CD8-positive, alpha-beta memory T cell (primary cell): ENCODE measurements at regions not wholly inside any gene's neighbourhood (a gene's known extent, or its start where the extent isn't known, plus 50 kb on each side); places are given as distances from the start of the nearest gene placed in this dataset.

Experiments
- CTCF ChIA-PET: fragments of 350-600 bp; sonication (Branson Sonifier 250); formaldehyde crosslinking; loops from one replicate; lab custom pipeline; 2021; ENCODE audit warnings: antibody characterized with exemption; lab: Charles Lee
- POLR2A ChIA-PET: fragments of 350-600 bp; sonication (Branson Sonifier 250); formaldehyde crosslinking; loops from one replicate; lab custom pipeline; 2021; ENCODE audit warnings: antibody characterized with exemption; lab: Charles Lee
- DNase-seq, 5 donors: peaks; one replicate each; pipeline versions ENCODE4 v3.0.0 to v3.0.0-alpha.2; 2020 to 2022; ENCODE audit warnings: mixed read lengths in 1 of 5
- H3K27ac ChIP-seq: one replicate; pipeline ENCODE4 v1.7.0; 2013; ENCODE audit warnings: low read depth, mild to moderate bottlenecking, low read length, moderate library complexity
- H3K27me3 ChIP-seq: 2 replicates; pipeline ENCODE4 v1.7.0; 2013; ENCODE audit warnings: low read length, mild to moderate bottlenecking; ENCODE audit not compliant: insufficient read depth, poor library complexity, severe bottlenecking
- H3K36me3 ChIP-seq: 2 replicates; pipeline ENCODE4 v1.7.0; 2013; ENCODE audit warnings: mild to moderate bottlenecking, low read length, moderate library complexity; ENCODE audit not compliant: insufficient read depth
- H3K4me1 ChIP-seq: 2 replicates; pipeline ENCODE4 v1.7.0; 2013; ENCODE audit warnings: mild to moderate bottlenecking, low read length, moderate library complexity; ENCODE audit not compliant: insufficient read depth
- H3K4me3 ChIP-seq: 2 replicates; pipeline ENCODE4 v1.7.0; 2013; ENCODE audit warnings: mild to moderate bottlenecking, low read length
- H3K9me3 ChIP-seq: 2 replicates; pipeline ENCODE4 v1.7.0; 2013; ENCODE audit warnings: mild to moderate bottlenecking, low read length
- H3K27ac Mint-ChIP-seq, 8 donors: one replicate each; pipeline ENCODE4 v1.8.0; 2020 to 2021; ENCODE audit warnings: mixed read lengths in 8 of 8, mild to moderate bottlenecking in 6 of 8, inconsistent platforms in 3 of 8, moderate library complexity in 3 of 8
- H3K27me3 Mint-ChIP-seq, 2 donors: one replicate each; pipeline ENCODE4 v1.8.0; 2020 to 2021; ENCODE audit warnings: mixed read lengths in 2 of 2, mild to moderate bottlenecking in 1 of 2, moderate library complexity in 1 of 2
- H3K36me3 Mint-ChIP-seq, 3 donors: one replicate each; pipeline ENCODE4 v1.8.0; 2020 to 2021; ENCODE audit warnings: mixed read lengths in 3 of 3, inconsistent platforms in 1 of 3, mild to moderate bottlenecking in 1 of 3
- H3K4me1 Mint-ChIP-seq, 3 donors: one replicate each; pipeline ENCODE4 v1.8.0; 2020 to 2021; ENCODE audit warnings: mixed read lengths in 3 of 3, inconsistent platforms in 1 of 3, mild to moderate bottlenecking in 1 of 3
- H3K4me3 Mint-ChIP-seq, 7 donors: one replicate each; pipeline ENCODE4 v1.8.0; 2020 to 2021; ENCODE audit warnings: mixed read lengths in 7 of 7, mild to moderate bottlenecking in 6 of 7, moderate library complexity in 4 of 7, inconsistent platforms in 2 of 7
- H3K9me3 Mint-ChIP-seq, 5 donors: one replicate each; pipeline ENCODE4 v1.8.0; 2020 to 2022; ENCODE audit warnings: mixed read lengths in 5 of 5, mild to moderate bottlenecking in 3 of 5, moderate library complexity in 2 of 5, inconsistent platforms in 1 of 5

GRCh38 chr11:98565311-98565710 is 455.4 kb upstream of the CNTN5 start:
- Mint-ChIP-seq H3K36me3 (no peaks in the 10 kb centered on the region), H3K4me3 (no peak overlapping the region), H3K27me3 (no peaks in the 10 kb centered on the region), H3K4me1 (no peaks in the 10 kb centered on the region), H3K9me3 (peaks cover 0 to 30% (median 8%) of the 10 kb centered on the region in 5 donors), H3K27ac (no peak overlapping the region)
- ChIA-PET CTCF (no interaction called here), POLR2A (no interaction called here)
- Histone ChIP-seq H3K36me3 (no peaks in the 10 kb centered on the region), H3K27me3 (no peaks in the 10 kb centered on the region), H3K27ac (no peak overlapping the region), H3K4me1 (no peaks in the 10 kb centered on the region), H3K9me3 (no peaks in the 10 kb centered on the region), H3K4me3 (no peak overlapping the region)
- DNase-seq: no peak

DNA sequence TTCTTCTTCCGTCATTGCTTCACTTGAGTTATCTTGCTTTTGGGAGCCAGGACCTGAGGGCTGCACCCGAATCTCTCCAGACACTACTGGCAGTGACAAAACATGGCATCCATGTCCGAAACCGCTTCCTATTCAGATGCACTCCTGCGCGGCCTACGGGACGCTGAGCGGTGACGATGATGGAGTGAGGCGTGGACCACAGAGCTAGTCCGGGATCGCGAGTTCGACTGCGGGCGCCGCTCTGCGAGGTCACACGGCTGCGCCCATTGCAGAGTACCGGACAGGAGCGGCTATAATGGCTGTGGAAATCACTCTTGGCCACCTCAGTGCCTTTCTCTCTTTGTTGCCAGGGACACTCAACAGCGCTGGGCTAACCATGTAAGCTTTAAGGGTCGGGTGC is 453.8 kb upstream of the CNTN5 start:
- H3K4me1 Mint-ChIP-seq: no peaks in the 10 kb centered on the region
- no peak overlapping the region for H3K4me3 Mint-ChIP-seq
- Histone ChIP-seq H3K4me1 (no peaks in the 10 kb centered on the region), H3K27ac (no peak overlapping the region), H3K36me3 (no peaks in the 10 kb centered on the region), H3K4me3 (no peak overlapping the region), H3K27me3 (no peaks in the 10 kb centered on the region), H3K9me3 (no peaks in the 10 kb centered on the region)
- ChIA-PET POLR2A (no interaction called here), CTCF (no interaction called here)
- H3K36me3 Mint-ChIP-seq: no peaks in the 10 kb centered on the region
- H3K9me3 Mint-ChIP-seq: peaks cover 0 to 27% (median 8%) of the 10 kb centered on the region in 5 donors
- no peak for DNase-seq
- no peak overlapping the region for H3K27ac Mint-ChIP-seq
- H3K27me3 Mint-ChIP-seq: no peaks in the 10 kb centered on the region

DNA sequence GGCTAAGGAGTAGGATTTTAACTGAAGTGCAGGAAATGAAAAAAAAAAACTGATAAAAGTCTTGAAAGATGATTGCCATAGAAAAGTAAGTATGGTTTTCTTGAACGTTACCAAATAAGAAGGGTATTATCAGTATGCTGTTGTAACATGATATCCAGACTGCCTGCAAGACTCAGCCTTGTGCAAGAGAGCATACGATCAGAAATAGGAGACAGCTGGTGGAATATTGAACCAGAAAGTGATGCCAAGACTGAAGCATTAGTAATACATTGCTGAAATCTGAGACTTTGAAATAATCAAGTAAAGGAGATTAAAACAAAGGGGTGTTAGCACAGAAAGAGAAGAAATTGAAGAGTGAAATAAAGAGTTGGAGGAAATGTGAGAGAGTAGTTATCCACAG is 452.7 kb upstream of the CNTN5 start:
- DNase-seq: no peak
- Histone ChIP-seq H3K27me3 (no peaks in the 10 kb centered on the region), H3K36me3 (no peaks in the 10 kb centered on the region), H3K9me3 (no peaks in the 10 kb centered on the region), H3K27ac (no peak overlapping the region), H3K4me3 (no peak overlapping the region), H3K4me1 (no peaks in the 10 kb centered on the region)
- CTCF ChIA-PET: no interaction called here
- no peaks in the 10 kb centered on the region for H3K4me1 Mint-ChIP-seq
- H3K27me3 Mint-ChIP-seq: no peaks in the 10 kb centered on the region
- H3K36me3 Mint-ChIP-seq: no peaks in the 10 kb centered on the region
- peaks cover 0 to 27% (median 7%) of the 10 kb centered on the region in 5 donors for H3K9me3 Mint-ChIP-seq
- H3K27ac Mint-ChIP-seq: no peak overlapping the region
- H3K4me3 Mint-ChIP-seq: no peak overlapping the region
- POLR2A ChIA-PET: no interaction called here

- Histone ChIP-seq H3K4me3 (no peak overlapping the region), H3K27me3 (no peaks in the 10 kb centered on the region), H3K9me3 (no peaks in the 10 kb centered on the region), H3K36me3 (no peaks in the 10 kb centered on the region), H3K4me1 (no peaks in the 10 kb centered on the region), H3K27ac (no peak overlapping the region)
- Mint-ChIP-seq H3K27ac (no peak overlapping the region), H3K4me1 (no peaks in the 10 kb centered on the region), H3K27me3 (no peaks in the 10 kb centered on the region), H3K36me3 (no peaks in the 10 kb centered on the region), H3K4me3 (no peak overlapping the region), H3K9me3 (peaks cover 3 to 27% (median 8%) of the 10 kb centered on the region in 5 donors)
- CTCF ChIA-PET: no interaction called here
- POLR2A ChIA-PET: no interaction called here
- no peak for DNase-seq
Measured at GRCh38 chr11:98572941-98573340, 447.8 kb upstream of the CNTN5 start.

DNA sequence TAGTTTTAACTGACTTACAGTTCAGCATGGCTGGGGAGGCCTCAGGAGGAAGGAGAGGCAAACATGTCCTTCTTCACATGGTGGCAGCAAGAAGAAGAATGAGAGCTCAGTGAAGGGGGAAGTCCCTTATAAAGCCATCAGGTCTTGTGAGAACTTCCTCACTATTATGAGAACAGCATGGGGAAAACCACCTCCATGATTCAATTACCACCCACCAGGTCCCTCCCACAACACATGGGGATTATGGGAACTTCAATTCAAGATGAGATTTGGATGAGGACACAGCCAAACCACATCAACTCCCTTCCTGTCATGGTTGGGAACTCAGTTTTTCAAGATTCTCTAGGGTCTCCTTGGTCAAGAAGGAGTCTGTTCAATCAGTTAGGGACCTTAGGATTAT is 432.9 kb upstream of the CNTN5 start:
- POLR2A ChIA-PET: no interaction called here
- Histone ChIP-seq H3K27me3 (no peaks in the 10 kb centered on the region), H3K4me3 (no peak overlapping the region), H3K4me1 (no peaks in the 10 kb centered on the region), H3K9me3 (no peaks in the 10 kb centered on the region), H3K36me3 (no peaks in the 10 kb centered on the region), H3K27ac (no peak overlapping the region)
- Mint-ChIP-seq H3K27me3 (no peaks in the 10 kb centered on the region), H3K4me1 (no peaks in the 10 kb centered on the region), H3K4me3 (no peak overlapping the region), H3K9me3 (peaks cover 0 to 33% (median 11%) of the 10 kb centered on the region in 5 donors), H3K36me3 (no peaks in the 10 kb centered on the region), H3K27ac (no peak overlapping the region)
- CTCF ChIA-PET: no interaction called here
- DNase-seq: no peak

GRCh38 chr11:98589967-98590366 is 430.8 kb upstream of the CNTN5 start:
- DNase-seq: no peak
- Histone ChIP-seq H3K9me3 (no peaks in the 10 kb centered on the region), H3K27ac (no peak overlapping the region), H3K36me3 (no peaks in the 10 kb centered on the region), H3K27me3 (no peaks in the 10 kb centered on the region), H3K4me1 (no peaks in the 10 kb centered on the region), H3K4me3 (no peak overlapping the region)
- Mint-ChIP-seq H3K9me3 (peaks cover 10 to 40% (median 14%) of the 10 kb centered on the region in 5 donors), H3K36me3 (no peaks in the 10 kb centered on the region), H3K27me3 (no peaks in the 10 kb centered on the region), H3K4me1 (no peaks in the 10 kb centered on the region), H3K4me3 (no peak overlapping the region), H3K27ac (no peak overlapping the region)
- POLR2A ChIA-PET: no interaction called here
- CTCF ChIA-PET: no interaction called here

DNA sequence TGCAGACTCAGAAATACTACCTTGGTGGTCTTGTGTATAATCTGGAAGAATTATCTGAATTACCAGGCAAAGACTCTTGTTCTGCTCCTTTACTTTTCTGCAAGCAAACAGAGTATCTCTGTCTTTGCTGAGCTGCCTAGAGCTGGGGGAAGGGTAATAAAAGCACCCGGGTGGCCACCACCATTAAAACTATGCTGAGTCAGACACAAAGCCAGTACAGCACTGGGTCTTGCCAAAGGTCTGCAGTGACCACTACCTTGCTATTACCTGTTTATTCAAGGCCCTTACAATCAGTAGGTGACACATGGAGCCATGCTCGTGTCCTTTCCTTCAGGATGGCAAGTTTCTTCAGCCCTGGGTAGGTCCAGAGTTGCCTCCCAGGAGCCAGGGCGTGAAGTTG is 420.6 kb upstream of the CNTN5 start:
- CTCF ChIA-PET: no interaction called here
- no peaks in the 10 kb centered on the region for H3K27me3 Mint-ChIP-seq

DNA sequence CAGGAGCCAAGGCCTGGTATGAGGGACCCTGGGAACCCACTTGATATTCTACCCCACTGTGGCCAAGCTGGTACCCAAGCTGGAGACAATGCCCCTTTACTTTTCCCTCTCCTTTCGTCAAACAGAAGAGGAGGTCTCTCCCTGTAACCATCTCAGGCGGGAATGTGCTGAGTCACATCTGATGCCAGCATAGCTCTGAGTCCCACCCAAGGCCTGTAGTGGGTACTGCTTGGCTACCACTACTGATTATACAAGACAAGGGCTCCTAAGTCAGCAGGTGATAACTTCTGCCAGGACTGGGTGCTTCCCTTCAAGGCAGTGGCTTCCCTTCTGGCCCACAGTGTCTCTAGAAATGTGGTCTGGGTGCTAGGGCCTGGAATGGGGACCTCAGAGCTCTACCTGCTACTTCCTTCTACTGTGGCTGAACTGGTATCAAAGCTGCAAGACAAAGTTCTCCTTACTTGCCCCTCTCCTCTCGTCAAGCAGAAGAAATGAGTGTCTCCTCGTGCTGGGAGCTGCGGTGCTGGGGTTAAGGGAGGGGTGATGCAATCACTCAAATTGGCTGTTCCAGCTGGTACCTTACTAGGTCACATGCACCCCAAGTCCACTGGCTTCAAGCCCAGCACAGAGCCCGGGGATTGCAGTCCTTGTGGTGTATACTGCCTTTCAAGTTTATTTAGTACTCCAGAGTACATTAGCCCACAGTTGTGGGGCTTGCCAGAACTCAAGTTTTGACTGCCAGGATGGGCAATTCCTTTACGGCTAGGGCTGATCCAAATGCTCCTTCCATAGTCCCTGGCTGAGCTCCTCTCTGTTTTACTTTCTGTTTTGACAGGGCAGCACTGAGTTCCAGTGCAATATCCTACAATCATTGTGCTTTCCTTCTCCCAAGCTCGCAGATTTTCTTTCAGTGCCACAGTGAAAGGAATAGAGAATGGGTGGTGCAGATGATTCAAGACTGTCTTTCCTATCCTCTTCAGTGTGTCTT is 419.7 kb upstream of the CNTN5 start:
- POLR2A ChIA-PET: no interaction called here
- Mint-ChIP-seq H3K4me1 (no peaks in the 10 kb centered on the region), H3K27ac (no peak overlapping the region), H3K36me3 (no peaks in the 10 kb centered on the region), H3K4me3 (no peak overlapping the region), H3K9me3 (peaks cover 11 to 40% (median 19%) of the 10 kb centered on the region in 5 donors), H3K27me3 (no peaks in the 10 kb centered on the region)
- Histone ChIP-seq H3K4me1 (no peaks in the 10 kb centered on the region), H3K27me3 (no peaks in the 10 kb centered on the region), H3K4me3 (no peak overlapping the region), H3K27ac (no peak overlapping the region), H3K9me3 (no peaks in the 10 kb centered on the region), H3K36me3 (no peaks in the 10 kb centered on the region)
- DNase-seq: no peak
- CTCF ChIA-PET: no interaction called here

More for the DNA sequence above, 420.6 kb upstream of the CNTN5 start:
- no peaks in the 10 kb centered on the region for H3K4me1 Mint-ChIP-seq
- Histone ChIP-seq H3K27ac (no peak overlapping the region), H3K36me3 (no peaks in the 10 kb centered on the region), H3K4me1 (no peaks in the 10 kb centered on the region), H3K27me3 (no peaks in the 10 kb centered on the region), H3K4me3 (no peak overlapping the region), H3K9me3 (no peaks in the 10 kb centered on the region)
- H3K36me3 Mint-ChIP-seq: no peaks in the 10 kb centered on the region
- peaks cover 9 to 38% (median 21%) of the 10 kb centered on the region in 5 donors for H3K9me3 Mint-ChIP-seq
- H3K4me3 Mint-ChIP-seq: no peak overlapping the region
- H3K27ac Mint-ChIP-seq: no peak overlapping the region
- POLR2A ChIA-PET: no interaction called here
- no peak for DNase-seq
